ENCODE measurements at regions not wholly inside any gene's neighbourhood (a gene's known extent, or its start where the extent isn't known, plus 50 kb on each side); places are given as distances from the start of the nearest gene placed in this dataset.
"Not testable (repeated sequence)": the region's sequence is repeated elsewhere in the genome, so short reads cannot be mapped to it uniquely, and the experiment has no call there.

GRCh38 chr10:28393956-28394568 is 91.2 kb upstream of the MPP7 start:
- DNase-seq: peak; percentile 54

- DNase-seq: no peak
These were observed 93.5 kb upstream of the MPP7 start for GRCh38 chr10:28396331-28396730.

- DNase-seq: no peak
These were observed 94.4 kb upstream of the MPP7 start for GRCh38 chr10:28397229-28397628.

- DNase-seq: no peak
These were observed 97.3 kb upstream of the MPP7 start for GRCh38 chr10:28400176-28400575.

GRCh38 chr10:28400681-28401080 is 97.8 kb upstream of the MPP7 start:
- DNase-seq: no peak

- not testable (repeated sequence) for DNase-seq
These were observed 99.8 kb upstream of the MPP7 start for GRCh38 chr10:28402611-28403073.

GRCh38 chr10:28403090-28403489 is 100.2 kb upstream of the MPP7 start:
- DNase-seq: no peak

GRCh38 chr10:28408237-28408777 is 105.4 kb upstream of the MPP7 start:
- DNase-seq: no peak

GRCh38 chr10:28410420-28411135 is 107.7 kb upstream of the MPP7 start:
- no peak for DNase-seq

- no peak for DNase-seq
These were observed 108.2 kb upstream of the MPP7 start for GRCh38 chr10:28411136-28411460.

GRCh38 chr10:28411648-28412047 is 108.8 kb upstream of the MPP7 start:
- DNase-seq: peak; percentile 53

GRCh38 chr10:28418069-28418468 is 114.8 kb upstream of the WAC start:
- no peak for DNase-seq

GRCh38 chr10:28425422-28425821 is 107.5 kb upstream of the WAC start:
- DNase-seq: no peak

GRCh38 chr10:28426392-28427159 is 106.3 kb upstream of the WAC start:
- no peak for DNase-seq

- DNase-seq: no peak
These were observed 105.5 kb upstream of the WAC start for GRCh38 chr10:28427376-28427775.

GRCh38 chr10:28429045-28429444 is 103.9 kb upstream of the WAC start:
- no peak for DNase-seq

GRCh38 chr10:28429573-28430216 is 103.2 kb upstream of the WAC start:
- no peak for DNase-seq

GRCh38 chr10:28431139-28431538 is 101.8 kb upstream of the WAC start:
- DNase-seq: no peak

- DNase-seq: no peak
These were observed 100.7 kb upstream of the WAC start for GRCh38 chr10:28432210-28432676.

- no peak for DNase-seq
These were observed 98.9 kb upstream of the WAC start for GRCh38 chr10:28434063-28434462.

GRCh38 chr10:28442403-28442802 is 90.5 kb upstream of the WAC start:
- no peak for DNase-seq

- no peak for DNase-seq
These were observed 88.9 kb upstream of the WAC start for GRCh38 chr10:28444031-28444430.

GRCh38 chr10:28445516-28445915 is 87.4 kb upstream of the WAC start:
- no peak for DNase-seq
